ENCODE measurements at regions not wholly inside any gene's neighbourhood (a gene's known extent, or its start where the extent isn't known, plus 50 kb on each side); places are given as distances from the start of the nearest gene placed in this dataset.

DNA sequence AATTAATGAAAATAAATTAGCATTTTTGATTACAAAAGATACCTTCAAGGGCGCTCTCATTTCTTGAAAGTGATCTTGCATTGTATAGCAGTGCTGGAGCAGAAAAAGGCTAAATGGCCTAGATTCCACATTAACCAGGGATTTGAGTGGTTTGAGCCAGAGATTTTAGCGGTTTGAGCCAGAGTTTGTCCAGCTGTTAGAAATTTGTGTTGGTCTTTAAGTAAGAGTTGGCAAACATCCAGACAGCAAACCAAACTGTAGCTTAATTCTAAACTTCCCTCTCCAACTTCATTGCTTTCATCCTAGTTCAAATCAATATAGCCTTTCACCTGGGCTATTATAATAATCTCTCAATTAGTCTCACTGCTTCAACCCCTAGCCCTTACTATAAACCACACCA, 351.7 kb downstream of the IGSF11 start:
- DNase-seq = no peak

DNA sequence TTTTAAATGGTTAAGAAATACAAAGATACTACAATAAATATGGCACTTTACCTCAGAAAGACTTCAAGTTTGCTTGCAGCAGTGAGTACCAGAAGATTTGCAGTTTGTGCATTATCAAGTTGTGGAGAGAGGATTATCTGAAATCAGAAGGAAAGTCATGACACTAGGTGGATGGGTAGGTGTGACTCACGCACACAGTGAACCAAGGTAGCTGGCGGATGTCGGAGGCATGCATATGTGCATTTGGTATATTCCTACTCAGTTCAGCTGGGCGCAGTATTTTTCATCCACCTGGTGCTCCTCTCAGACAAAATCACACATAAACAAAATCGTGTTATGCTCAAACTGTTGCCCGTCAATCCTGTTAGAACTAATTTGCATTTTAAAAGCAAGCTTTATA, 351.0 kb downstream of the IGSF11 start:
- DNase-seq = no peak

DNA sequence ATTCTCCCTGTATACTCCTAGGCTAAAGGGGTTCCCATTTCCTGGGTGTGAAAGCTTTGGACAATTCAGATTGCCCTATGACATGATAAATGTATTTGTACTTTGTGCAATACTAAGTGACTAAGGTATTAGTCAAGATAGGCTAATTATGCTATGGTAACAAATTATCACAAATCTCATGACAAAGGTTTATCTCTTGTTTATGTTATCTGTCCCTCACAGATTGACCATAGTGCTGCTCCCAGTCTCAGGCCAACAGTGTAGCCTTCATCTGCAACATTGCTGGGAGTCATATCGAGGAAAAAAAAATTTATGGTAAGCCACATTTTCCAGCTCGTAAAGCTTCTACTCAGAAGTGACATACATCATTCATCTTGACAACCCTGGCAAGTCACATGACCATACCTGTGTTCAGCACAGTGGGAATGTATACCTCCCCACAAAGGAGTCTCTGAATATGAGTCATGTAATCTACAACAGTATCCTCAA, 346.2 kb downstream of the IGSF11 start:
- no peak for DNase-seq

DNA sequence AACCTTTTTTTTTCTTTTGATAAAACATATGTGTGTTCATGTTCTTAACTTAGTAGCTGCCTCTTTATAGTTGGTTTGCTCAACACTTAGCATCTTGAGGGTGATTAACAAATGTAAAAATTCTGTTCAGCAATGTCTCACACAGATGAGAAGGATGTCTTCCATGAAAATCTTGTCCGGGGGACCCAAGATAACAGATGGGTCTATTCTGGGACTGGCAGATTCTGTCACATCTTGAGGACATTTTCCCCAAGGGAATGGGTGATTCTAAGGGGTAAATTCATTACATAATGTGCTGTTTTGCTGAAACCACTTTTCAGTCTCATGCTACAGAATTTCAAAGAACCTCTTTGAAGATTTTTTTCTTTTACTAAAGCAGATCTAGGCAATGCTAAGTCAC, 342.2 kb downstream of the IGSF11 start:
- DNase-seq = no peak

DNA sequence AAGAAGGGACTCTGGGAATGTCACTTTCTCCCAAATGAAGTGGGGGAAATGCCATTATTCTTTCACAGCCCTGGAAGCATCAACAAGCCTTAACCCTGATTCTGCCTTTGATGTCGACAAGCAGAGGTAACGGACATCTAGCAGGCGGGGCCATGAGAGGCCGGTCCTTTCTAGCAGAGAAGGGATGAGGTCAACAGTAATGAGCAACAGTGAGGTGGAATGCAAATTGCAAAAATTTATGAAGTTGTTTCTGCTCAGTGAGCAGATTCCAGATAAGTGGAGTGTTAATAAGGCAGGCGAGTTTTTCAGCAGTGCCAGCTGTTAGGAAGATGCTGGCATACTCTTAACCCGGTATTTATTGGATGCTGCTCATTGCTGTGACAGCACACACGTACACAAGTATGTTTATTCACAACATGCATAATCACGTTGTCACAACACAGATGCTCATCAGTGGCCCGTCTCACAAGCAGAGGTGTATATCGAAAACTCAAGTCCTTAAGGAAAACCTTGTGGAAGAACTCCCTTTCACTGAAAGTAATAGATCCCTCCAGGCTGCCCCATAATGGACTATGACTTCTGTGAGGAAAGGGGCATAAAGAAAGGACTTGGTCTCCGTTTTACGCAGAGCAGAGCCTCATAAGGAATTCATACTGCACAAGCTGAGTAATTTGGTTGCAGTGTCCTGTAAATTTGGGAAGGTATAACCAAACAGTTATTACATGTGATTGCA, 329.0 kb downstream of the IGSF11 start:
- DNase-seq = no peak

DNA sequence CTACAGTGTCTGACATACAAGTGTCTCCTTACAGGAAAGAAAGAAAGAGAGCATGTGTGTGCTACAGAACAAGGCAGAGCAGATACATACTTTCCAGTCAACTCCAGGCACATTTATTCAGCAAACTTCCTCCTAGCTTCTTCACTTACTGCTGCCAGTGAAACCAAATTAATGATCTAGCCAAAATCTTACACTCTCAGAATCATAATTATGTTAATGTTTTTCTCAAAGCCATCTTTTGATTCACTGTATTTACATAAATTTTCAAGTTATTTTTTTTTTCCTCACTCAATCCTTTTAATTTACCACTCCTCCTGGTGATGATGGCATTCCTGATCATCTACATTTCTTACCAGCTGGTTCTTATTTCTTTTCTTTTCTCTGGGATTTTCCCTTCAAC, 326.7 kb downstream of the IGSF11 start:
- no peak for DNase-seq

DNA sequence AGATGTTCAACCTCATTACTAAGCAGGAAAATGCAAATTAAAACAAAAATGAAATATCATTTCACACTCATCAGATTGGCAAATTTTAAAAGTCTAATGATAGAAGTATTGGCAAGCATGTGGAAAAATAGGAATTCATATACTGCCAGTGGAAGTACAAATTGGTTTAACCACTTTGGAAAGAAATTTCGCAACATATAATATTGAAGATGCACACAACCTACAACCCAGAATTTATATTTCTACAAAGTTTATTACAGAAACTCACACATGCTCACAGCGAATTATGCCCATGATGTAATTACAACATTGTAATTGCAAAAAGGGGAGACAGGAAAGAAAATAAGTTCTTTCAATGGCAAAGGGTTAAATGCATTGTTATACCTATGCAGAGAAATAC, 324.1 kb downstream of the IGSF11 start:
- DNase-seq = no peak

DNA sequence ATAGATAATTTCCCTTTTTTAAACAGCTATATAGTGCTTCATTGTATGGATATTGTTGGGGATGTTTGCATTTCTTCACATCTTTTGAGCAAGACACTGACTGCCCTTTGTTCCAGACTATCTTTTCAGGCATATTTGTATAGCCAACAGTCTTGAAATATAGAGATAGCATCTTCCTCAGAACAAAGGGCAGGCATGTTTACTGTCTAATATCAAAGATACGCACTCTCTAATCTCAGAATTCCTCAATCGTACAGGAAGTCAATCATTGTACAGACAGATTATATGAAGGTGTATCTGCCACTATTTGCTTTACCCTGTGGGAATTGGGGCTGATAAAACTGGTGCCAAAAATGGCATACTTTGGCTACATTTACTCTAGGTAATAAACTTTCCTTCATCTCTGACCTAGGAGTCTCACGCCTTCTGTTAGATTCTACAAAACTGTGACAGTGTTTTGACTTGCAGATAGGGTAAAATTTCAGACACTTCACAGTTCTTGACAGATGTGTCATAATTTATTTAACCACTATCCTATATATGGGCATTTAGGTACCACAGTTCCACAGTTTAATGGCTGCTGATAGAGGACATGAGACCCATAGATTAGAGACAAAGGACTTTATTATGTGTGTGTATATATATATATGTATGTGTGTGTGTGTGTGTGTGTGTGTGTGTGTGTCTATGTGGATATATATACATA, 321.0 kb downstream of the IGSF11 start:
- DNase-seq = no peak

DNA sequence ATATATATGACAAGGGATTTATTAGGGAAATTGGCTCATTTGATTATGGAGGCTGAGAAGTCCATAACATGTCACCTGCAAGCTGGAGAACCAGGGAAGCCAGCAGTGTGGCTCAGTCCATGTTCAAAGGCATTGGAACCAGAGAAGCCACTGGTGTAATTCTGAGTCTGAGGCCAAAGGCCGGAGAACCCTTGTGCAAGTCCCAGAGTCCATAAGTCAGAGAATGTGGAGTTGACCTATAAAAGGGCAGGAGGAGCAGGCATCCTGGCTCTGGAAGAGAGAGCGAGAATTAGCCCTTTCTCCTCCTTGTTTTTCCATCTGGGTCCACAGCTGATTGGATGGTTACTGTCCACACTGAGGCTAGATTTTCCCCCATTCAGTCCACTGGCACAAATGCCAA, 319.8 kb downstream of the IGSF11 start:
- DNase-seq = no peak

DNA sequence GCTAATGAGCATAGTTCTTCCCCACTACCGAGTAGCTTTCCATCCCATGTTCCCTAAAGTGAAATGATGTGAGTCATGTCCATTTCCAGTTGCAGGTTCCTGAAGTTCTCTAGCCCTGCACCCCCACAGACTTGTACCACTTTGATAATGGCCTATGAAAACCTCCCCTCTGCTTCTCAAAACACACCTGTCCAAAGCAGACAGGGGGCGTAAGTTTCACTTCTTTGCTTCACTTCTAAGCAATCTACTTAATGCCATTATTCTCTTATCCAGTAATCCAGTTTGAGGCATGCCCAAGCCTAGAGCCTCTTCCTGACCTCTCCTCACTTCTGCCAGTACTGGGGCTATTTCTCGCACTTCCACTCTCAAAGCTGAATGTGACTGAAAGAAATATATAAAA, 305.1 kb downstream of the IGSF11 start:
- no peak for DNase-seq

DNA sequence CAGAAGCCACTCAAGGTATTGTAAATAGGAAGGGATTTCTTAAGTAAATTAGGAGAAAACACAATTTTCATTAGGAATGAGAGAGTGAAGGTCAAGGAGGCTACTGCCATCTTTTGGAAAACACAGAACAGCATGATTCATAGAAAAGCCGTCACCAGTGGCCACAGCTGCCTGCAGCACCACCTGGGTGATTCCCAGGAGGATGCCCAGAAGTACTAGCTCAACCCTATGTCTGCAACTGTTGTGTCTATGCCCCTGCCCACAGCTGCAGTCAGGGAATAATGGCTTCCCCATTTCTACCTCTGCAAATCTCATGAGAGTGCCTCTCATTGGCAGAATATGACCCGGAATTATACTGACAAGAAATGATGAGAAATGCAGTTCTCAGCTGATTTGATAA, 300.0 kb downstream of the IGSF11 start:
- DNase-seq = no peak

DNA sequence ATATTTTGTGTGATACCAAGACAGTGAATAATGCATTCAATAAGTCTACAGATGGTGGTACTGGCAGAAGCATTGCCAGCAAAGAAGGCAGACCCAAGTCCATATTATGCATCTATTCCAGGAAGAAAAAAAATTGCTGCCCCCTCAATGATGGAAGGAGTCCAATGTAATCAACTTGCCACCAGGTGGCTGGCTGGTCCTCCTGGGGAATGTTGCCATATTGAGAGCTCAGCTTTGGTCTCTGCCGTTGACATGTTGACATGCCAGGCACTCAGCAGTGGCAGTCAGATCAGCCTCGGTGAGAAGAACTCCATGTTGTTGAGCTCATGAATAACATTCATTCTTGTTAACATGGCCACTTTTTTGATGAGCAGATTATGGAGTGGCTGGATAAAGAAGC, 298.5 kb downstream of the IGSF11 start:
- no peak for DNase-seq

DNA sequence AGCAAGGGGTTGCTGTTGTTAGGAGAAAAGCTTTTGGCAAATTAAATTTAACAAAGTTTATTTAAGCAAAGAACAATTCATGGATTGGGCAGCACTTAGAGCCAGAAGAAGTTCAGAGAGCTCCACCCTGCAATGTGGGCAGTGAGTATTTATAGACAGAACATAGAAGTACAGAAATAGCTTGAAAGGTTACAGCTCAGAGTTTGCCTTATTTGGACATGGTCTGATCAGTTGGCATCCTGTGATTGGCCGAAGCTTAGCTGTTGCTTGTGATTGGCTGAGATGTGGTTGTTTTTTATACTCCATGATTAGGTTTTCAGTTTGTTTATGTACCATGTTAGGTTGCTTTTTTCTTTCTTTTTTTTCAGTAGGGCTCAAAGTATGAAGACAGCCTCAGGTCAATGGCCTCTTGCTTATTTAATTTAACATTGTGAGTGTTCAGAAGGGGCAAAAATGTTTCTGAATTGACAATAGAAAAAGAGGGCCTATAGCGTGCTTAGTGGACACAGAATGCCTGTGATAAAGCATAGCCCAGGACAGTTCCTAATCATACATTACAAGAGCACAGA, 293.8 kb downstream of the IGSF11 start:
- no peak for DNase-seq

DNA sequence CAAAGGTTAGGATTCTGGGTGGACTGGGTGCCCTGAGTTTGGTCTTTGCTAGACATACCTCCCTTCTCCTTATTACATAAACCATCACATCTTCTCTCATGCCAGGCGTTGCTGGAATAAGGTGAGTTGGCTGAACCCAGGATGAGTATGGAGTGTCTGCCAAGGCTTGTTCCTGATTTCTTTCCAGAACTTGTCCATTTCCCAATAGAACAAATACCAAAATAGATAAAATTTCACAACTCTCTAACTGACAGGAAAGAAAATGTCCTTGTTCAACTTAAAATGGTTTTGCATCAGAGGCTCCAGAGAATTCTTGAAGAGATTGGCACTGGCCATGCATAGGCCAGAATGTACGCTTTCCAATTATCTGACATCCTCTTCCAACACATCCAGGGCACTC, 291.9 kb downstream of the IGSF11 start:
- DNase-seq = no peak

DNA sequence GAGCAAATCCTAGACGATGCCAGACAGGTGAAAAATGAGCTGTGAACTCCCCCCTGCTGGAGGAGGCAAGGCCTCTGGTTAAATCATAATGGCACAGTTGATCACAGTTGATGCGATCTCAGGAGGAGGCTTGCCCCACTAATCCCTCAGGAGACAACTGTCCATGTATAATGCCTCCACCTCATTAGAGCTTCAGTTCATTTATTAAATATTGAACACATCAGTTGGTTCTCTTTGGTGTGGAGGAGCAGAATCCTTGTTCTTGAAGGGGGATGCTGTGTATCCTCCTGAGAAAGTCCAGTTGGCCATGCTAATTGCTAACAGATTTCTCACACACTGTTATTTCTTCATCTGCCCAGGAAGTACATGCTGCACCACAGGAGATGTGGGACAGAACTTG, 290.5 kb downstream of the IGSF11 start:
- DNase-seq = no peak

DNA sequence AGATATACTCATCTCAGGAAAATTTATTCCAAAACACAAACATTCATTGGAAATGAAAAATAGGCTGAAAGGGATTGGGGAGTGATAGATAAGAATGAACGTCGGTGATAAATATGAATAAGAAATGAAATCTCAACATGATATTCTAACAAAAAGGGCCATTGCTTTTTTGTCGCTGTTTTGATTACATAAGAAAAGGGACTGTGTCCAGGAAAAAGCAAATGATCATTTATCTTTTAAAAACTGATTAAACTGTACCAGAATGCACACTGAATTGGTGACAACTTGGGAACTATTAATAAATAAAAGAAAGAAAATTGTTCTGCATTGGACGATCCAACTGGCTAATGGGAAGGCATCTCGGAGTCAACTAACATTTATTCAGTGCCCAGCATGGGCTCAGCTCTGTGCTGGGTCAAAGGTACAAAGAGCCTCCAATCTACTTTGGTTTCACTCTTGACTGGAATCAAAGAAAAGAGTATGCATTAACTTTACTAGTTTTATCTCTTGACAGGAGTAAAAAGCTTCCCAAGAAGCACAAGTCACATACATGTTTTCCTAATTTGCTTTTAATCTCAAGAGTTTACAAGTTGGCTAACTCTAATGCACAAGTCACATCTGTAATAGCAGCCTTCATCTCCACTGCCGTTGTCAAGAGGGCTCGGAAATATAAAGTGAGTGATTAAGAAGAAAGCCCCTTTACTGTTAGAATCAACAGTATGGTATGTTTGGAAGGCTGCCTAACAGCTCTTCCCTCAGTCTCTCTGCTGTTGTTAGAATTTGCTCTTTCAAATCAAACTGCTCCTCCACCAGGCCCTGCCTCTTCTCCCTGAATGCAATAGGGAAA, 280.0 kb downstream of the IGSF11 start:
- DNase-seq = no peak

DNA sequence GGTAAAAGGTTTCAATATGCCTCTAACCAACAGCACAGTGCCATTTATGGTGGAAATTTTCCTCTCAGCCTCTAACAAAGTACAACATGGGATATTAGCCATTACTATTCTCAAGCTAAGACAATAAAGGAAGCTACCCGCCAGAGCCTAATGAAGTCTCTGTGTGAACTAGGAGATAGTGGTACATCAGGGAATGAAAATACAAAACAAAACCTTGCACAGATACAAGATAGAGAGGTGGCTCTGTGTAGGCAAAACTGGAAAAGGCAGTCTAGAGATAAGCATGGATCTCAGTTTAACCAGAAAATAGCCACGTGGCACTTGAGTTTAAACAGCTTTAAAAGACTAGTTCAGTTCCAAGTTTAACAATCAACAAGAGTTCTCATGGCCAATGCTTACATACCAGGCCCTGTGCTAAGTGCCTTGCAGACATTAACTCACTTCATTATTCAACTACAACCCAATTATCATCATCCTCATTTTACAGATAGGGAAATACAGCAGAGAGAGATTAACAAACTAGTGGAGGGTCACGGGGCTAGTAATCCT, 279.3 kb downstream of the IGSF11 start:
- DNase-seq = no peak

DNA sequence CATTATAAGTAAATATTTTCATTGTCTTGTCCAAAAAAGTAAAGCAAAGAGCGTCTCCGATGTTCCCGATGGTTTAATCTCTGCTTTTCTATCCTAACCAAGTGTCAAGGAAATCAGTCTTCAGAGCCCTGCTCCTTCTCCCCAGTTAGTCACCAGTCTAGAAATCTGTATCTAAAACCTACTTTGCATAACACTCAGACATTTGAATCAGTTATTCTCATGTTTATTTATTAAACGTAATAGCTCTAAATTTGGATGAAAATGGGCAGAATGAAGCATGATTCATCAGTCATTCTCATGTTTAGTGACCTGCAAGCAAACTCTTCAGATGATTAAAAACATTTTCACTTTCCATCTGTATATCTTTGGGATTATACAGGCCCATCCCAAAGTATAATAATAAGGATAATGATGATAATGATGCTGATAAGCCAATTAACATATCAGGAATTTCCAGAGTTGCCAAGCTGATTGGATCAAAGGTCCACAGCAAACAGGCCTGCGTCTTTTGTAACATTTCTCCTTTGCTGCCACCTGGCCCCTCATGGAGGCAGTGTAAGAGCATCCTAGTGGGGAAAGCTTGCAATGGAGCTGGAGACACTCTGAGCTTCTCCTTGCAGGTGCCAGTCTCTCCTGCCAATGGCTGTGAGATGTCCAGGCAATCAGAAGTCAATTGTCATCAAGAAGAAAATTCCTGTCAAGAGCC, 273.9 kb downstream of the IGSF11 start:
- no peak for DNase-seq

DNA sequence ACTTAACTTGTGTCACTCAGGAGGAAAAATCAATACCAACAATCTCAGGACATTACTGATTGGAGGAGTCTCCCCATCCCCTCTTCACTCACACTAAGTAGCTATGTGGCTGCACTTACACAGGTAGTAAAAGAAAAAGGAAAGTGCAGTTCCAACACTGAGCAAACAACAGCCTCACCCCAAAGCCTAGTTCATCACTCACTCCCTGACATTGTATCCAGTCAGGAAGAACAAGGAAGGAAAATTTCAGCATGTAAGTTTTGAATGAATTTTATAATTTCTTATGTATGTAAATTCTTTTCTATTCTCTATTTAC, 273.4 kb downstream of the IGSF11 start:
- DNase-seq = no peak

DNA sequence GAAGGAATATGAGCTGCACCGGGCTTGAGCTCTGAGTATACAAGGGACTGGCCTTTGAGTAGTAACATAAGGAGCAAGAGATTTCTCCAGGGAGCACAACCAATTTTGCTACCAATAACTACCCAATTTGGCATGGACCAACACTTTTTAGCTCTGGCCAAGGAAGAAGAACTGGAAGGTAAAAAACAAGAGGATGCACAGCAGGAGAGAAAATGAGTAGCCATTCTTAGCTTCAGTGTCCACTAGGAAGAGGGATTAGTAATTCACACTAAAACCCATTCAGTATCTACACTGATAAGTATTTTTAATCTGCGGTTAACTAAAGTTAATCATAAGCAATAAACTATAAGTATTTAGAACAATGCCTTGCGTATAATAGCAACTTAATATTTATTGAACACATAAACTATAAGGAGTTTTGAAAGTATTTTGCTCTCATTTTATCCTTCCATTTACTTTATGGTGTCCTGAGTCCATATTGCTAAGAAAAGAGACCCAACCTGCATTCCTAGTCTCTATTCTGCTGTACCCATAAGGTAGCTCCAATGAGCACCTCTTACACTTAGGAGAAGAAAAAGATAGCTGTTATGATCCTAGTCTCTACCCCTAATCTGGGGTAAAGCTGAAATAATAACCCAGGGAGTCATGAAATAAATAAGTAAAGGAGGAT, 268.9 kb downstream of the IGSF11 start:
- no peak for DNase-seq

DNA sequence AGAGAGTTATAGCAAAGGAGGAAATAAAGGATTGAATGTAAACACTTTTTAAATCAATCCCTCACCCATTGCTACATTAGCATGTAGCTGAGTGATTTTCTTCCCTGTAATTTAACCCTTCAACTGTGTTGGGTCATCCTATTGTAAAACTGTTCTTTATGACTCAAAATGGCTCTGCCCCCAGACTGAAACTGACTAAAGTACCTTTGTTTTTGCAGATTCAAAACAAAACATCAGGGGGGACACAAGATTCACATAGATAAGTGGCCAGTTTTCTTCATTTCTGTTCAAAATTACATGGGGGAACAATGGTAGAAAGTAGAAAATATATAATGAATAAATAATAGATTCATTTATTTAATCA, 268.4 kb downstream of the IGSF11 start:
- DNase-seq = no peak

DNA sequence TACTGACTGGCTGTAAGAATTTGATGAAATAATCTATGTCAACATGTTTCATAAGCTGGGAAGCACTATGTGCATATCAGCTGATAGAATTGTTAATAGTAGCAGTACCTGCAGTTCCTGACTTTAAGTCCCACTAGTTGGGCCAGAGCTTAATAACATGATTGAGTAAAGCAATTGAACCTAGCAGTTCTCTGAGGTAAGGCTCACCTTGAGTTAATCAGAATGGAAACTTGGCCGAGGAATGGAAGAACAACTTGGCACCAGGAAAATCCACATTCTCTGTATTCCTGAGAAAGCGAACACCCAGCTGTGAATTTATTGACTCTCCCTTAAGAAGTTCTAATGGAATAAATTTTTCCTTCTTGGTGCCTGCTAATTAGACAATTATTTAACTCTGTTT, 262.6 kb downstream of the IGSF11 start:
- DNase-seq = no peak

All from KG1 (cell line).